H9 (cell line): ENCODE measurements at regions not wholly inside any gene's neighbourhood (a gene's known extent, or its start where the extent isn't known, plus 50 kb on each side); places are given as distances from the start of the nearest gene placed in this dataset.

Experiments
- DNase-seq: peaks from one replicate; pipeline ENCODE4 v3.0.0-alpha.2; 2017
- H2AFZ ChIP-seq: one replicate; pipeline ENCODE4 v1.6.1; 2013; ENCODE audit warnings: mild to moderate bottlenecking, low read length, control low read depth, moderate library complexity
- H2AK5ac ChIP-seq: 2 replicates; pipeline ENCODE4 v1.6.1; 2013; ENCODE audit warnings: low read length, control low read depth, mixed read lengths; ENCODE audit not compliant: insufficient read length
- H2BK120ac ChIP-seq: one replicate; pipeline ENCODE4 v1.6.1; 2013; ENCODE audit warnings: low read depth, mild to moderate bottlenecking, low read length, control low read depth, inconsistent platforms; ENCODE audit not compliant: poor library complexity, severe bottlenecking
- H2BK12ac ChIP-seq: 2 replicates; pipeline ENCODE4 v1.6.1; 2013; ENCODE audit warnings: low read length, control low read depth, mixed read lengths, low read depth; ENCODE audit not compliant: insufficient read length
- H2BK15ac ChIP-seq: 2 replicates; pipeline ENCODE4 v1.6.1; 2013; ENCODE audit warnings: low read depth, low read length, control low read depth
- H2BK20ac ChIP-seq: one replicate; pipeline ENCODE4 v1.6.1; 2013; ENCODE audit warnings: low read depth, mild to moderate bottlenecking, low read length, control low read depth, inconsistent platforms; ENCODE audit not compliant: poor library complexity, severe bottlenecking
- H2BK5ac ChIP-seq: 2 replicates; pipeline ENCODE4 v1.6.1; 2013; ENCODE audit warnings: low read length, control low read depth, mixed read lengths; ENCODE audit not compliant: insufficient read length
- H3K14ac ChIP-seq: 2 replicates; pipeline ENCODE4 v1.6.1; 2013; ENCODE audit warnings: low read length, control low read depth; ENCODE audit not compliant: insufficient read depth
- H3K18ac ChIP-seq: 2 replicates; pipeline ENCODE4 v1.6.1; 2013; ENCODE audit warnings: low read depth, mild to moderate bottlenecking, mixed read lengths, low read length, control low read depth; ENCODE audit not compliant: insufficient read length
- H3K23ac ChIP-seq: 2 replicates; pipeline ENCODE4 v1.6.1; 2013; ENCODE audit warnings: low read length, control low read depth, mixed read lengths, low read depth; ENCODE audit not compliant: insufficient read length
- H3K23me2 ChIP-seq: 2 replicates; pipeline ENCODE4 v1.6.1; 2013; ENCODE audit warnings: low read depth, mild to moderate bottlenecking, mixed read lengths, low read length, control low read depth; ENCODE audit not compliant: insufficient read length, poor library complexity, severe bottlenecking
- H3K27ac ChIP-seq: 2 replicates; pipeline ENCODE4 v1.5.1; 2013; ENCODE audit warnings: low read length, control low read depth, mixed read lengths, low read depth; ENCODE audit not compliant: insufficient read length
- H3K27me3 ChIP-seq: 2 replicates; pipeline ENCODE4 v1.6.1; 2013; ENCODE audit warnings: low read length, control low read depth, inconsistent platforms; ENCODE audit not compliant: insufficient read depth
- H3K4ac ChIP-seq: 2 replicates; pipeline ENCODE4 v1.6.1; 2013; ENCODE audit warnings: low read depth, mild to moderate bottlenecking, control low read depth, inconsistent platforms, low read length, moderate library complexity
- H3K4me1 ChIP-seq: 2 replicates; pipeline ENCODE4 v1.6.1; 2013; ENCODE audit warnings: low read length, control low read depth, inconsistent platforms; ENCODE audit not compliant: insufficient read depth
- H3K4me2 ChIP-seq: 2 replicates; pipeline ENCODE4 v1.6.1; 2013; ENCODE audit warnings: low read length, control low read depth, mixed read lengths; ENCODE audit not compliant: insufficient read length, insufficient read depth
- H3K56ac ChIP-seq: 2 replicates; pipeline ENCODE4 v1.6.1; 2013; ENCODE audit warnings: low read depth, mild to moderate bottlenecking, mixed read lengths, low read length, control low read depth; ENCODE audit not compliant: insufficient read length
- H3K79me1 ChIP-seq: 2 replicates; pipeline ENCODE4 v1.6.1; 2013; ENCODE audit warnings: low read depth, mild to moderate bottlenecking, moderate library complexity, low read length, control low read depth, inconsistent platforms; ENCODE audit not compliant: insufficient read depth, poor library complexity, severe bottlenecking
- H3K79me2 ChIP-seq: 2 replicates; pipeline ENCODE4 v1.6.1; 2013; ENCODE audit warnings: low read length, control low read depth, inconsistent platforms; ENCODE audit not compliant: insufficient read depth
- H3K9ac ChIP-seq: 2 replicates; pipeline ENCODE4 v1.6.1; 2013; ENCODE audit warnings: low read length, control low read depth, mixed read lengths; ENCODE audit not compliant: insufficient read length; ENCODE audit errors: extremely low read depth
- H3K9me3 ChIP-seq: one replicate; pipeline ENCODE4 v1.6.1; 2013; ENCODE audit warnings: low read depth, low read length, inconsistent platforms; ENCODE audit not compliant: control insufficient read depth
- H3T11ph ChIP-seq: one replicate; pipeline ENCODE4 v1.6.1; 2013; ENCODE audit warnings: mild to moderate bottlenecking, low read length, control low read depth, inconsistent platforms
- H4K20me1 ChIP-seq: one replicate; pipeline ENCODE4 v1.6.1; 2013; ENCODE audit not compliant: control insufficient read depth, insufficient read length, insufficient read depth
- H4K5ac ChIP-seq: 2 replicates; pipeline ENCODE4 v1.6.1; 2013; ENCODE audit warnings: low read depth, mild to moderate bottlenecking, mixed read lengths, low read length, control low read depth; ENCODE audit not compliant: insufficient read length
- H4K8ac ChIP-seq: replicated peaks from 2 replicates; pipeline ENCODE4 v1.6.1; 2013; ENCODE audit warnings: low read length, control low read depth, mixed read lengths, low read depth; ENCODE audit not compliant: insufficient read length
- H4K91ac ChIP-seq: 2 replicates; pipeline ENCODE4 v1.6.1; 2013; ENCODE audit warnings: low read depth, mild to moderate bottlenecking, moderate library complexity, mixed read lengths, low read length, control low read depth; ENCODE audit not compliant: insufficient read length
- H3K27ac Mint-ChIP-seq, 3 experiments: 2 replicates in 2 of 3; 3 replicates in 1 of 3; pipeline ENCODE4 v1.8.0; 2020 to 2021; ENCODE audit warnings: mixed read lengths in 3 of 3, mild to moderate bottlenecking in 1 of 3, moderate library complexity in 1 of 3
- H3K27me3 Mint-ChIP-seq: 2 replicates; pipeline ENCODE4 v1.8.0; 2021; ENCODE audit warnings: low read depth, mild to moderate bottlenecking, moderate library complexity, mixed read lengths
- H3K36me3 Mint-ChIP-seq, 3 experiments: 2 replicates in 2 of 3; 3 replicates in 1 of 3; pipeline ENCODE4 v1.8.0; 2020 to 2021; ENCODE audit warnings: low read depth in 3 of 3, mixed read lengths in 3 of 3; ENCODE audit not compliant: insufficient read depth in 1 of 3
- H3K4me1 Mint-ChIP-seq, 2 experiments: 2 replicates each; pipeline ENCODE4 v1.8.0; 2020; ENCODE audit warnings: mixed read lengths in 2 of 2
- H3K4me3 Mint-ChIP-seq, 2 experiments: 2 replicates in 1 of 2; 3 replicates in 1 of 2; pipeline ENCODE4 v1.8.0; 2020 to 2021; ENCODE audit warnings: mild to moderate bottlenecking in 2 of 2, mixed read lengths in 2 of 2, moderate library complexity in 1 of 2
- H3K9me3 Mint-ChIP-seq, 2 experiments: 2 replicates in 1 of 2; 3 replicates in 1 of 2; pipeline ENCODE4 v1.8.0; 2020; ENCODE audit warnings: mild to moderate bottlenecking in 2 of 2, mixed read lengths in 2 of 2, moderate library complexity in 1 of 2
- CTCF ChIP-seq: fragments of 200-600 bp; sonication (generic); conservative IDR thresholded peaks from 3 replicates; pipeline ENCODE4 v1.8.0; 2021; ENCODE audit warnings: antibody characterized with exemption, mild to moderate bottlenecking
- WGBS: extraction: QIAGEN DNeasy Blood & Tissue Kit; methylation state at CpG from one replicate; pipeline ENCODE4 v1.1.7; 2013; ENCODE audit warnings: missing lambda C conversion rate, low lambda C conversion rate, mixed read lengths; ENCODE audit not compliant: insufficient read length; ENCODE audit errors: extremely low coverage; 5-methylcytosine and 5-hydroxymethylcytosine counted together

- Histone ChIP-seq H3K79me2 (no peaks in the 10 kb centered on the region), H4K91ac (no peak overlapping the region)
- H3K27me3 Mint-ChIP-seq = no peaks in the 10 kb centered on the region
Measured at GRCh38 chr3:65045138-65045537, 357.3 kb upstream of the ADAMTS9 start.

More at GRCh38 chr3:65045138-65045537, 357.3 kb upstream of the ADAMTS9 start:
- Mint-ChIP-seq H3K9me3 (peaks cover 3 to 7% of the 10 kb centered on the region in 2 experiments; a peak in 4 of 5 replicates), H3K4me3 (no peak overlapping the region), H3K27ac (no peak overlapping the region), H3K36me3 (no peaks in the 10 kb centered on the region; a peak in 1 of 7 replicates), H3K4me1 (no peaks in the 10 kb centered on the region)
- no peak overlapping the region for H3K4me2 ChIP-seq
- H4K8ac ChIP-seq = no peak overlapping the region
- no peak overlapping the region for H3K27ac ChIP-seq
- no peak overlapping the region for H2BK5ac ChIP-seq
- no CpG with 5 or more reads among the region's 1 CpG for WGBS
- H3K56ac ChIP-seq = no peak overlapping the region
- no peak overlapping the region for H2BK20ac ChIP-seq
- no peaks in the 10 kb centered on the region for H3K79me1 ChIP-seq
- H3K4ac ChIP-seq = no peak overlapping the region
- no peak overlapping the region for H3K23ac ChIP-seq
- no peak overlapping the region for H3K9ac ChIP-seq
- no peak overlapping the region for H2BK15ac ChIP-seq
- H3T11ph ChIP-seq = no peak overlapping the region
- no peak overlapping the region for H2AK5ac ChIP-seq
- no peak overlapping the region for H2AFZ ChIP-seq
- H2BK120ac ChIP-seq = no peak overlapping the region
- H3K14ac ChIP-seq = no peak overlapping the region
- H4K5ac ChIP-seq = no peak overlapping the region
- H3K23me2 ChIP-seq = no peaks in the 10 kb centered on the region
- H2BK12ac ChIP-seq = no peak overlapping the region
- H3K4me1 ChIP-seq = no peaks in the 10 kb centered on the region
- H3K18ac ChIP-seq = no peak overlapping the region
- no peaks in the 10 kb centered on the region for H4K20me1 ChIP-seq
- no peak for DNase-seq
- TF ChIP-seq CTCF = no peak
- no peaks in the 10 kb centered on the region for H3K9me3 ChIP-seq
- no peaks in the 10 kb centered on the region for H3K27me3 ChIP-seq
